WI38 (cell line): ENCODE measurements at regions not wholly inside any gene's neighbourhood (a gene's known extent, or its start where the extent isn't known, plus 50 kb on each side); places are given as distances from the start of the nearest gene placed in this dataset.

Experiments used
- H3K4me3 ChIP-seq: 2 replicates; pipeline ENCODE4 v1.5.1; 2011; ENCODE audit warnings: low read depth, mild to moderate bottlenecking, control low read depth, low read length
- CTCF ChIP-seq: IDR thresholded peaks from 2 replicates; pipeline ENCODE4 v1.5.1; 2012; ENCODE audit warnings: low read depth, mild to moderate bottlenecking, control low read depth, low read length

- H3K4me3 ChIP-seq: no peak overlapping the region
- no peak for TF ChIP-seq CTCF
Measured at GRCh38 chr6:12610862-12611261, 105.7 kb upstream of the PHACTR1 start.

- TF ChIP-seq CTCF: no peak
- no peak overlapping the region for H3K4me3 ChIP-seq
Measured at GRCh38 chr6:12613811-12614210, 102.8 kb upstream of the PHACTR1 start.

GRCh38 chr6:12614456-12614855, 102.1 kb upstream of the PHACTR1 start:
- no peak for TF ChIP-seq CTCF
- H3K4me3 ChIP-seq: no peak overlapping the region

GRCh38 chr6:12618296-12618695, 98.3 kb upstream of the PHACTR1 start:
- H3K4me3 ChIP-seq: no peak overlapping the region
- no peak for TF ChIP-seq CTCF

- TF ChIP-seq CTCF: no peak
- no peak overlapping the region for H3K4me3 ChIP-seq
Measured at GRCh38 chr6:12621754-12622153, 94.8 kb upstream of the PHACTR1 start.

GRCh38 chr6:12622566-12622965, 94.0 kb upstream of the PHACTR1 start:
- no peak for TF ChIP-seq CTCF
- H3K4me3 ChIP-seq: no peak overlapping the region

GRCh38 chr6:12624142-12624837, 92.3 kb upstream of the PHACTR1 start:
- H3K4me3 ChIP-seq: no peak overlapping the region
- no peak for TF ChIP-seq CTCF
